ENCODE measurements at regions not wholly inside any gene's neighbourhood (a gene's known extent, or its start where the extent isn't known, plus 50 kb on each side); places are given as distances from the start of the nearest gene placed in this dataset.

GRCh38 chr13:86591862-86592261 is 792.6 kb upstream of the SLITRK6 start:
- TF ChIP-seq TAF1 (IDR thresholded peaks at IDR 0.05; ENCODE audit: borderline replicate concordance, low read depth, low read length) (no peak), POLR2A (IDR thresholded peaks at IDR 0.05; ENCODE audit: low read depth, low read length) (no peak)
